Adipocyte (in vitro differentiated cells): ENCODE measurements at regions not wholly inside any gene's neighbourhood (a gene's known extent, or its start where the extent isn't known, plus 50 kb on each side); places are given as distances from the start of the nearest gene placed in this dataset.
"Not testable (repeated sequence)": the region's sequence is repeated elsewhere in the genome, so short reads cannot be mapped to it uniquely, and the experiment has no call there.

Source experiments
- DNase-seq: peaks from one replicate; pipeline ENCODE4 v3.0.0-alpha.2; 2015; ENCODE audit warnings: low read depth
- H3K27me3 ChIP-seq: replicated peaks from 2 replicates; pipeline ENCODE4 v1.7.0; 2013; ENCODE audit warnings: mild to moderate bottlenecking, low read length, moderate library complexity; ENCODE audit not compliant: control insufficient read depth, insufficient read depth
- H3K36me3 ChIP-seq: 2 replicates; pipeline ENCODE4 v1.7.0; 2013; ENCODE audit warnings: low read length, mild to moderate bottlenecking, moderate library complexity; ENCODE audit not compliant: control insufficient read depth, insufficient read depth, severe bottlenecking
- H3K4me1 ChIP-seq: 2 replicates; pipeline ENCODE4 v1.7.0; 2013; ENCODE audit warnings: mild to moderate bottlenecking, low read length, moderate library complexity; ENCODE audit not compliant: control insufficient read depth, insufficient read depth
- H3K4me3 ChIP-seq: 2 replicates; pipeline ENCODE4 v1.7.0; 2013; ENCODE audit warnings: mild to moderate bottlenecking, low read length, moderate library complexity
- H3K9ac ChIP-seq: 2 replicates; pipeline ENCODE4 v1.7.0; 2013; ENCODE audit warnings: mild to moderate bottlenecking, low read length, moderate library complexity
- H3K9me3 ChIP-seq: 2 replicates; pipeline ENCODE4 v1.7.0; 2013; ENCODE audit warnings: mild to moderate bottlenecking, low read length, moderate library complexity; ENCODE audit not compliant: control insufficient read depth

GRCh38 chr17:72191356-72191755 lies 70.5 kb downstream of the SOX9 start:
- H3K4me1 ChIP-seq, result peaks cover 26% of the 10 kb centered on the region
- no peak overlapping the region for H3K9ac ChIP-seq
- H3K36me3 ChIP-seq, result no peaks in the 10 kb centered on the region
- DNase-seq, result no peak
- no peak overlapping the region for H3K4me3 ChIP-seq
- H3K9me3 ChIP-seq, result no peaks in the 10 kb centered on the region
- H3K27me3 ChIP-seq, result peaks cover under 1% of the 10 kb centered on the region

- Histone ChIP-seq H3K4me3 (no peak overlapping the region), H3K4me1 (peaks cover 26% of the 10 kb centered on the region), H3K36me3 (no peaks in the 10 kb centered on the region), H3K27me3 (no peaks in the 10 kb centered on the region), H3K9ac (no peak overlapping the region), H3K9me3 (no peaks in the 10 kb centered on the region)
- DNase-seq, result no peak
Measured at GRCh38 chr17:72191921-72192799, 71.3 kb downstream of the SOX9 start.

DNA sequence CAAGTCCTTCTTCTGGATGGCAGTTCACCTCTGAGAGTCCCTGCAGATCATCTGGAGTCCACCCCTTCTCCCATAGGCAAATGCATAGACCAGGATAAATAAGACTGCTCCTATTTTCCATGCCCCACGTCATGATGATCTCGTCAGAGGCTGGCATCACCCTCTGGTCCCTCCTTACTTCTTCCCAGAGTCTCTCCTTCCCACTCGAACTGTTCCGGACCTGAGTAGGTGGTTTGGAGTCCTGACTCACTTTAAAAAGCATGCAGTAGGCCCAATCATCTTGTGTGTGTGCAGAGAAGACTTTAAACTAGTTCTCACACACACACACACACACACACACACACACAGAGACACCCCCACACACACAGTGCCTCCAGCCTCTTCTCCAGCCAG lies 72.0 kb downstream of the SOX9 start:
- Histone ChIP-seq H3K4me1 (peaks cover 26% of the 10 kb centered on the region), H3K9ac (no peak overlapping the region), H3K9me3 (no peaks in the 10 kb centered on the region), H3K36me3 (no peaks in the 10 kb centered on the region), H3K4me3 (no peak overlapping the region), H3K27me3 (no peaks in the 10 kb centered on the region)
- no peak for DNase-seq

GRCh38 chr17:72193391-72194106 lies 72.7 kb downstream of the SOX9 start:
- no peaks in the 10 kb centered on the region for H3K27me3 ChIP-seq
- H3K36me3 ChIP-seq, result no peaks in the 10 kb centered on the region
- H3K9ac ChIP-seq, result no peak overlapping the region
- DNase-seq, result no peak
- no peak overlapping the region for H3K4me3 ChIP-seq
- no peaks in the 10 kb centered on the region for H3K9me3 ChIP-seq
- H3K4me1 ChIP-seq, result peaks cover 26% of the 10 kb centered on the region

DNA sequence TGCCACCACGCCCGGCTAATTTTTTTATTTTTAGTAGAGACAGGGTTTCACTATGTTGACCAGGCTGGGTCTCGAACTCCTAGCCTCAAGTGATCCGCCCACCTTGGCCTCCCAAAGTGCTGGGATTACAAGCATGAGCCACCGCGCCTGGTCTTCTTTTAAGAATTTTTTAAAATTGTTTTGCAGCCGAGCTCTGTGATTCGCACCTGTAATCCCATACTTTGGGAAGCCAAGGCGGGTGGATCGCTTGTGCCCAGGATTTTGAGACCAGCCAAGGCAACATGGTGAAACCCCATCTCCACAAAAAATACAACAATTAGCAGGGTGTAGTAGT lies 73.3 kb downstream of the SOX9 start:
- not testable (repeated sequence) for H3K36me3 ChIP-seq, H3K9me3 ChIP-seq, H3K4me3 ChIP-seq, DNase-seq, H3K27me3 ChIP-seq, H3K9ac ChIP-seq
- peaks cover 26% of the 10 kb centered on the region for H3K4me1 ChIP-seq

DNA sequence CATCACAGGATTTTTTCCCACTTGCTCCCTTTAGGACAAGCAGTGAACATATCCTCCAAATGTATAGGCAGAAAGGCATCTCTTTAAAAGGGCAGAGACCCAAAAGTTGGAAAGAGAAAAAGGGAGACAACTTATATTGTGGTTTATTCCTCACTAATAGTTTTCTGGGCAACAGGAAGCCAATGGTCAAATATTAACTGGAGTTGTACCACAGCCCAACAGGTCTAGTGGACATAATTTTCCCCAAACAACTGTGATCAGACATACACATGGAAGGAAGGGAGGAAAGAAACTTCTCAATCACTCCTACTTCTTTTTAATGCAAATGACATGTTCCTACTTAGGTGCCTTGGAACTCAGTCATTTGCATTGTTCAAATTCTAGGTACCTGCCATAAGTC lies 78.4 kb downstream of the SOX9 start:
- H3K4me1 ChIP-seq, result no peaks in the 10 kb centered on the region
- no peak overlapping the region for H3K4me3 ChIP-seq
- peaks cover 4% of the 10 kb centered on the region for H3K9me3 ChIP-seq
- H3K27me3 ChIP-seq, result peaks cover 6% of the 10 kb centered on the region
- H3K36me3 ChIP-seq, result no peaks in the 10 kb centered on the region
- H3K9ac ChIP-seq, result no peak overlapping the region
- DNase-seq, result no peak

GRCh38 chr17:72204742-72205141 lies 83.9 kb downstream of the SOX9 start:
- DNase-seq, result no peak
- Histone ChIP-seq H3K9ac (no peak overlapping the region), H3K4me3 (no peak overlapping the region), H3K9me3 (peaks cover 7% of the 10 kb centered on the region), H3K4me1 (no peaks in the 10 kb centered on the region), H3K27me3 (peaks cover 47% of the 10 kb centered on the region), H3K36me3 (no peaks in the 10 kb centered on the region)

GRCh38 chr17:72205357-72205756 lies 84.5 kb downstream of the SOX9 start:
- peaks cover 3% of the 10 kb centered on the region for H3K9me3 ChIP-seq
- peaks cover 49% of the 10 kb centered on the region for H3K27me3 ChIP-seq
- DNase-seq, result no peak
- no peaks in the 10 kb centered on the region for H3K36me3 ChIP-seq
- no peak overlapping the region for H3K4me3 ChIP-seq
- H3K4me1 ChIP-seq, result no peaks in the 10 kb centered on the region
- H3K9ac ChIP-seq, result no peak overlapping the region

GRCh38 chr17:72205822-72206221 lies 85.0 kb downstream of the SOX9 start:
- Histone ChIP-seq H3K4me1 (no peaks in the 10 kb centered on the region), H3K36me3 (no peaks in the 10 kb centered on the region), H3K9me3 (peaks cover 3% of the 10 kb centered on the region), H3K4me3 (no peak overlapping the region), H3K9ac (no peak overlapping the region), H3K27me3 (peaks cover 48% of the 10 kb centered on the region)
- no peak for DNase-seq

DNA sequence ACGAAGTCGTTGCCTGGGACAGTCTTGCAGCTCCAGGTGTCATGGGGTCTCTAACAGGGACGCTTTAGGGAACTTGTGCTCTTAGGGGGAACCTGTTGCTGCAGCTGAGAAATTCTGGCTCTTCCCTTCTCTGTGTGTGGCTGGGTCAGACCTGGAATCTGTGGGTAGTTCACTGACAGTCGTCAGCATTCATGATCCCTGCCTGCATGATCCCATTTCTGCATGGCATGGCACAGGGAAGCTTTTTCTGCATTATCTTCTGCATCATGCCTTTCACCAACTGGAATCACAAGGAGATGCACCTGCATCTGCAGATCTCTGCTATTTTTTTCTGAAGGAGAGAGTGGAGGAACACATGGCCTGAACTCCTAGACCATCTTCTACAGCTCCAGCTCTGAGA lies 85.6 kb downstream of the SOX9 start:
- H3K36me3 ChIP-seq, result no peaks in the 10 kb centered on the region
- H3K27me3 ChIP-seq, result peaks cover 49% of the 10 kb centered on the region
- DNase-seq, result no peak
- H3K9ac ChIP-seq, result no peak overlapping the region
- no peaks in the 10 kb centered on the region for H3K4me1 ChIP-seq
- peaks cover 3% of the 10 kb centered on the region for H3K9me3 ChIP-seq
- H3K4me3 ChIP-seq, result no peak overlapping the region

GRCh38 chr17:72208832-72209231 lies 88.0 kb downstream of the SOX9 start:
- Histone ChIP-seq H3K36me3 (no peaks in the 10 kb centered on the region), H3K9ac (no peak overlapping the region), H3K4me3 (no peak overlapping the region), H3K27me3 (peaks cover 56% of the 10 kb centered on the region), H3K9me3 (peaks cover 4% of the 10 kb centered on the region), H3K4me1 (no peaks in the 10 kb centered on the region)
- no peak for DNase-seq
